ENCODE measurements at regions not wholly inside any gene's neighbourhood (a gene's known extent, or its start where the extent isn't known, plus 50 kb on each side); places are given as distances from the start of the nearest gene placed in this dataset.

- DNase-seq (ENCODE audit: low read depth in 4 of 4, low spot score in 3 of 4): no peak
Observed at GRCh38 chr3:28935146-28935545, 345.7 kb upstream of the RBMS3 start.

- DNase-seq (ENCODE audit: low read depth in 4 of 4, low spot score in 3 of 4): no peak
Observed at GRCh38 chr3:28936154-28936553, 344.7 kb upstream of the RBMS3 start.

- DNase-seq (ENCODE audit: low read depth in 4 of 4, low spot score in 3 of 4): no peak
Observed at GRCh38 chr3:28940530-28940929, 340.3 kb upstream of the RBMS3 start.

GRCh38 chr3:28940994-28941393, 339.9 kb upstream of the RBMS3 start:
- no peak for DNase-seq (ENCODE audit: low read depth in 4 of 4, low spot score in 3 of 4)

- DNase-seq (ENCODE audit: low read depth in 4 of 4, low spot score in 3 of 4): no peak
Observed at GRCh38 chr3:28947061-28947460, 333.8 kb upstream of the RBMS3 start.

- no peak for DNase-seq (ENCODE audit: low read depth in 4 of 4, low spot score in 3 of 4)
Observed at GRCh38 chr3:28947751-28948150, 333.1 kb upstream of the RBMS3 start.

- no peak for DNase-seq (ENCODE audit: low read depth in 4 of 4, low spot score in 3 of 4)
Observed at GRCh38 chr3:28948685-28949084, 332.2 kb upstream of the RBMS3 start.

- DNase-seq (ENCODE audit: low read depth in 4 of 4, low spot score in 3 of 4): no peak
Observed at GRCh38 chr3:28949580-28949979, 331.3 kb upstream of the RBMS3 start.

- no peak for DNase-seq (ENCODE audit: low read depth in 4 of 4, low spot score in 3 of 4)
Observed at GRCh38 chr3:28950614-28951013, 330.3 kb upstream of the RBMS3 start.

GRCh38 chr3:28951772-28952556, 328.9 kb upstream of the RBMS3 start:
- no peak for DNase-seq (ENCODE audit: low read depth in 4 of 4, low spot score in 3 of 4)

GRCh38 chr3:28958656-28959055, 322.2 kb upstream of the RBMS3 start:
- DNase-seq (ENCODE audit: low read depth in 4 of 4, low spot score in 3 of 4): no peak

- DNase-seq (ENCODE audit: low read depth in 4 of 4, low spot score in 3 of 4): no peak
Observed at GRCh38 chr3:28971156-28971555, 309.7 kb upstream of the RBMS3 start.

- no peak for DNase-seq (ENCODE audit: low read depth in 4 of 4, low spot score in 3 of 4)
Observed at GRCh38 chr3:28972921-28973320, 307.9 kb upstream of the RBMS3 start.

- no peak for DNase-seq (ENCODE audit: low read depth in 4 of 4, low spot score in 3 of 4)
Observed at GRCh38 chr3:28973609-28974008, 307.3 kb upstream of the RBMS3 start.

GRCh38 chr3:28978092-28978491, 302.8 kb upstream of the RBMS3 start:
- no peak for DNase-seq (ENCODE audit: low read depth in 4 of 4, low spot score in 3 of 4)

GRCh38 chr3:28980131-28980530, 300.7 kb upstream of the RBMS3 start:
- no peak for DNase-seq (ENCODE audit: low read depth in 4 of 4, low spot score in 3 of 4)

GRCh38 chr3:28980631-28981030, 300.2 kb upstream of the RBMS3 start:
- DNase-seq (ENCODE audit: low read depth in 4 of 4, low spot score in 3 of 4): no peak

- no peak for DNase-seq (ENCODE audit: low read depth in 4 of 4, low spot score in 3 of 4)
Observed at GRCh38 chr3:28982906-28983305, 298.0 kb upstream of the RBMS3 start.

- DNase-seq (ENCODE audit: low read depth in 4 of 4, low spot score in 3 of 4): no peak
Observed at GRCh38 chr3:28986922-28987321, 293.9 kb upstream of the RBMS3 start.

- DNase-seq (ENCODE audit: low read depth in 4 of 4, low spot score in 3 of 4): no peak
Observed at GRCh38 chr3:28989646-28990089, 291.2 kb upstream of the RBMS3 start.

GRCh38 chr3:28994161-28994905, 286.5 kb upstream of the RBMS3 start:
- DNase-seq (ENCODE audit: low read depth in 4 of 4, low spot score in 3 of 4): no peak

All from left renal pelvis (tissue), 4 donors.